HG03196 (cell line): ENCODE measurements at regions not wholly inside any gene's neighbourhood (a gene's known extent, or its start where the extent isn't known, plus 50 kb on each side); places are given as distances from the start of the nearest gene placed in this dataset.
"Not testable (repeated sequence)": the region's sequence is repeated elsewhere in the genome, so short reads cannot be mapped to it uniquely, and the experiment has no call there.

Experiments
- ATAC-seq: cut with Tn5 transposase; IDR thresholded peaks from one replicate; pipeline ENCODE4 v1.9.1; 2021; ENCODE audit not compliant: unreplicated experiment

GRCh38 chr12:28973491-28973890 is 175.6 kb upstream of the FAR2 start:
- ATAC-seq: no peak

- no peak for ATAC-seq
These were observed 174.9 kb upstream of the FAR2 start for GRCh38 chr12:28974166-28974565.

GRCh38 chr12:28974883-28975282 is 174.2 kb upstream of the FAR2 start:
- ATAC-seq: no peak

- ATAC-seq: no peak
These were observed 173.3 kb upstream of the FAR2 start for GRCh38 chr12:28975564-28976340.

GRCh38 chr12:28980436-28980835 is 168.6 kb upstream of the FAR2 start:
- no peak for ATAC-seq

GRCh38 chr12:28987538-28988324 is 161.3 kb upstream of the FAR2 start:
- no peak for ATAC-seq

- ATAC-seq: no peak
These were observed 160.8 kb upstream of the FAR2 start for GRCh38 chr12:28988325-28988704.

- ATAC-seq: no peak
These were observed 157.5 kb upstream of the FAR2 start for GRCh38 chr12:28991626-28992025.

GRCh38 chr12:28993720-28994119 is 155.4 kb upstream of the FAR2 start:
- ATAC-seq: no peak

- ATAC-seq: no peak
These were observed 154.8 kb upstream of the FAR2 start for GRCh38 chr12:28994179-28994715.

GRCh38 chr12:28996688-28997087 is 152.4 kb upstream of the FAR2 start:
- no peak for ATAC-seq

- ATAC-seq: no peak
These were observed 150.4 kb upstream of the FAR2 start for GRCh38 chr12:28998662-28999120.

- no peak for ATAC-seq
These were observed 144.8 kb upstream of the FAR2 start for GRCh38 chr12:29004066-29004935.

GRCh38 chr12:29004936-29005304 is 144.2 kb upstream of the FAR2 start:
- no peak for ATAC-seq

GRCh38 chr12:29008786-29009185 is 140.3 kb upstream of the FAR2 start:
- no peak for ATAC-seq

- ATAC-seq: no peak
These were observed 136.4 kb upstream of the FAR2 start for GRCh38 chr12:29012673-29013072.

GRCh38 chr12:29017532-29017931 is 131.5 kb upstream of the FAR2 start:
- not testable (repeated sequence) for ATAC-seq

GRCh38 chr12:29023436-29024076 is 125.5 kb upstream of the FAR2 start:
- ATAC-seq: no peak

- ATAC-seq: no peak
These were observed 125.0 kb upstream of the FAR2 start for GRCh38 chr12:29024117-29024516.

GRCh38 chr12:29025937-29026336 is 123.1 kb upstream of the FAR2 start:
- no peak for ATAC-seq

GRCh38 chr12:29026419-29026818 is 122.7 kb upstream of the FAR2 start:
- ATAC-seq: no peak
